ELF-1 (cell line): ENCODE measurements at regions not wholly inside any gene's neighbourhood (a gene's known extent, or its start where the extent isn't known, plus 50 kb on each side); places are given as distances from the start of the nearest gene placed in this dataset.

Experiments used
- DNase-seq: peaks from one replicate; pipeline ENCODE4 v3.0.0-alpha.2; 2016; ENCODE audit warnings: low read depth, low spot score

- DNase-seq = no peak
Measured at GRCh38 chr4:25528391-25528790, 127.3 kb upstream of the SLC34A2 start.

GRCh38 chr4:25531272-25531671 lies 124.4 kb upstream of the SLC34A2 start:
- no peak for DNase-seq

GRCh38 chr4:25532591-25532990 lies 123.1 kb upstream of the SLC34A2 start:
- DNase-seq = no peak

- no peak for DNase-seq
Measured at GRCh38 chr4:25533256-25533655, 122.4 kb upstream of the SLC34A2 start.

- no peak for DNase-seq
Measured at GRCh38 chr4:25535278-25535677, 120.4 kb upstream of the SLC34A2 start.

GRCh38 chr4:25535701-25536473 lies 119.8 kb upstream of the SLC34A2 start:
- DNase-seq = no peak

GRCh38 chr4:25536564-25537320 lies 118.9 kb upstream of the SLC34A2 start:
- no peak for DNase-seq

GRCh38 chr4:25538430-25538829 lies 117.2 kb upstream of the SLC34A2 start:
- no peak for DNase-seq

GRCh38 chr4:25539241-25539640 lies 116.4 kb upstream of the SLC34A2 start:
- no peak for DNase-seq

GRCh38 chr4:25540734-25541133 lies 114.9 kb upstream of the SLC34A2 start:
- no peak for DNase-seq

GRCh38 chr4:25547343-25547742 lies 108.3 kb upstream of the SLC34A2 start:
- no peak for DNase-seq

- DNase-seq = no peak
Measured at GRCh38 chr4:25549413-25549812, 106.2 kb upstream of the SLC34A2 start.

- DNase-seq = no peak
Measured at GRCh38 chr4:25550376-25551030, 105.1 kb upstream of the SLC34A2 start.

- DNase-seq = no peak
Measured at GRCh38 chr4:25551605-25552004, 104.0 kb upstream of the SLC34A2 start.

- no peak for DNase-seq
Measured at GRCh38 chr4:25552580-25553271, 102.9 kb upstream of the SLC34A2 start.

GRCh38 chr4:25559508-25559907 lies 96.1 kb upstream of the SLC34A2 start:
- DNase-seq = no peak

- no peak for DNase-seq
Measured at GRCh38 chr4:25560605-25561004, 95.0 kb upstream of the SLC34A2 start.

GRCh38 chr4:25563071-25563564 lies 92.5 kb upstream of the SLC34A2 start:
- peak; percentile 21 for DNase-seq

GRCh38 chr4:25564836-25565235 lies 90.8 kb upstream of the SLC34A2 start:
- DNase-seq = no peak

- no peak for DNase-seq
Measured at GRCh38 chr4:25567253-25567652, 88.4 kb upstream of the SLC34A2 start.

GRCh38 chr4:25569716-25570115 lies 85.9 kb upstream of the SLC34A2 start:
- DNase-seq = no peak

GRCh38 chr4:25575611-25576010 lies 80.0 kb upstream of the SLC34A2 start:
- DNase-seq = no peak
